ENCODE measurements at regions not wholly inside any gene's neighbourhood (a gene's known extent, or its start where the extent isn't known, plus 50 kb on each side); places are given as distances from the start of the nearest gene placed in this dataset.
A peak's percentile ranks its signal among the peaks of the same experiment; 100 is the strongest.

DNA sequence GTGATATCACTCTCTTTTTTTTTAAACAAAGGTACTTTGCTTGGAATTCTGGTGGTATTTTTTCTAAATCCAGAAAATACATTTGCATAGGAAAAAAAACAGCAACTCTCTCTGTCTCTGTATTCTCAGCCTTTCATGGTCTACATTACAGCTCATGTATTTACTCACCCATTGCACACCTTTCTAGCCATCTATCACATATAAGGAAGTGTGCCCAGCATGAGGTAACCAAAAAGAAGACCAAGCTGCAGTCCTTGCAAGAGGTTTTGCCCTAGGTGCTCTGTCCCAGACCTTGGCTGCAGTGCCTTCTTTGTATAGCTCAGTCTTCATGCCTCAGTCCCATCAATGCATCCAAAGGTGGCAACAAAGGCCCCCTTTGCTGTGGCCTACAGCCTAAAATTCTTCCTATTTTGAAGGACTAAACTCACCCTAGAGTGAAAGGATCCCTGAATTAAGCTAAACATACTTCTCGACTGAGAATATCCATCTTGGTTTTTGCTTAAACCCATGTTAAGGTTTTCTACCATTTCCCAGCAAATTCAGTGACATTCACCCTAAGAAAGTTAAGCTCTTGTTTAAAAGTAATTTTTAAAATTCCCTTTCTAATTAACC is 446.4 kb downstream of the KIF4B start (continued):
- TF ChIP-seq, protein P1, sequence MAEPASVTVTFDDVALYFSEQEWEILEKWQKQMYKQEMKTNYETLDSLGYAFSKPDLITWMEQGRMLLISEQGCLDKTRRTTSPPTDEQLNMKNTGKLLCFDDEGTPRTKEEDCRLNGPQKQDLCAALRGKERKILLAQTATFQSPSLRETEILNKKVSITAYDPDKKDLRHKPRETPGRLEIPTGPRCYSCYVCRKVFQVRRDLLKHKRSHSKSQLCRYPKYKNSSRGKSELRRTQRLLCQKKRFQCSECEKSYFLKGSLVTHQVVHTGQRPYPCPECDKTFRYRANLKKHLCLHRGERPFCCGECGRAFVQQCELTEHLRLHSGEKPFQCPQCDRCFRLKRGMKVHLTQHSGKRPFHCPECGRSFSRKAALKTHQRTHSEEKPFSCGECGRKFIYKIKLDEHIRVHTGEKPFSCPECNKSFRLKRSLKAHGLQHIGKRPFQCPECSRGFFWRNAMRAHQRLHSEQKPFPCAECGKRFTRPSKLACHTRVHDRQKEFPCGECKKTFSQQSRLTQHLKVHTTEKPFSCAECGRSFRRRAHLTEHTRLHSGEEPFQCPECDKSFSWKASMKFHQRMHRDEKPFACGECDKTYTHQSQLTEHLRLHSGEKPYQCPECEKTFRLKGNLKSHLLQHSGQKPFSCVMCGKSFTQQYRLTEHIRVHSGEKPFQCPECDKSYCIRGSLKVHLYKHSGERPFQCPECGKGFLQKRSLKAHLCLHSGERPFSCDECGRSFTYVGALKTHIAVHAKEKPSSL (CRISPR knock-in tag; conservative IDR thresholded peaks at IDR 0.05): no peak
- no peak for TF ChIP-seq FOXK1 (CRISPR knock-in tag; IDR thresholded peaks at IDR 0.05)
- TF ChIP-seq, protein P2, sequence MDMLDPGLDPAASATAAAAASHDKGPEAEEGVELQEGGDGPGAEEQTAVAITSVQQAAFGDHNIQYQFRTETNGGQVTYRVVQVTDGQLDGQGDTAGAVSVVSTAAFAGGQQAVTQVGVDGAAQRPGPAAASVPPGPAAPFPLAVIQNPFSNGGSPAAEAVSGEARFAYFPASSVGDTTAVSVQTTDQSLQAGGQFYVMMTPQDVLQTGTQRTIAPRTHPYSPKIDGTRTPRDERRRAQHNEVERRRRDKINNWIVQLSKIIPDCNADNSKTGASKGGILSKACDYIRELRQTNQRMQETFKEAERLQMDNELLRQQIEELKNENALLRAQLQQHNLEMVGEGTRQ (CRISPR knock-in tag; IDR thresholded peaks at IDR 0.05): no peak
- TF ChIP-seq ZBTB21 (CRISPR knock-in tag; IDR thresholded peaks at IDR 0.05; ENCODE audit: borderline replicate concordance): no peak
- TF ChIP-seq MXD4 (CRISPR knock-in tag; IDR thresholded peaks at IDR 0.05; ENCODE audit: borderline replicate concordance): no peak
- TF ChIP-seq, protein P3, sequence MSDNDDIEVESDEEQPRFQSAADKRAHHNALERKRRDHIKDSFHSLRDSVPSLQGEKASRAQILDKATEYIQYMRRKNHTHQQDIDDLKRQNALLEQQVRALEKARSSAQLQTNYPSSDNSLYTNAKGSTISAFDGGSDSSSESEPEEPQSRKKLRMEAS (CRISPR knock-in tag; IDR thresholded peaks at IDR 0.05): no peak
- TF ChIP-seq, protein P4, sequence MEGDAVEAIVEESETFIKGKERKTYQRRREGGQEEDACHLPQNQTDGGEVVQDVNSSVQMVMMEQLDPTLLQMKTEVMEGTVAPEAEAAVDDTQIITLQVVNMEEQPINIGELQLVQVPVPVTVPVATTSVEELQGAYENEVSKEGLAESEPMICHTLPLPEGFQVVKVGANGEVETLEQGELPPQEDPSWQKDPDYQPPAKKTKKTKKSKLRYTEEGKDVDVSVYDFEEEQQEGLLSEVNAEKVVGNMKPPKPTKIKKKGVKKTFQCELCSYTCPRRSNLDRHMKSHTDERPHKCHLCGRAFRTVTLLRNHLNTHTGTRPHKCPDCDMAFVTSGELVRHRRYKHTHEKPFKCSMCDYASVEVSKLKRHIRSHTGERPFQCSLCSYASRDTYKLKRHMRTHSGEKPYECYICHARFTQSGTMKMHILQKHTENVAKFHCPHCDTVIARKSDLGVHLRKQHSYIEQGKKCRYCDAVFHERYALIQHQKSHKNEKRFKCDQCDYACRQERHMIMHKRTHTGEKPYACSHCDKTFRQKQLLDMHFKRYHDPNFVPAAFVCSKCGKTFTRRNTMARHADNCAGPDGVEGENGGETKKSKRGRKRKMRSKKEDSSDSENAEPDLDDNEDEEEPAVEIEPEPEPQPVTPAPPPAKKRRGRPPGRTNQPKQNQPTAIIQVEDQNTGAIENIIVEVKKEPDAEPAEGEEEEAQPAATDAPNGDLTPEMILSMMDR (IDR thresholded peaks at IDR 0.05): no peak
- no peak for TF ChIP-seq ZNF263 (CRISPR knock-in tag; IDR thresholded peaks at IDR 0.05; ENCODE audit: low read depth)
- TF ChIP-seq, protein P5, sequence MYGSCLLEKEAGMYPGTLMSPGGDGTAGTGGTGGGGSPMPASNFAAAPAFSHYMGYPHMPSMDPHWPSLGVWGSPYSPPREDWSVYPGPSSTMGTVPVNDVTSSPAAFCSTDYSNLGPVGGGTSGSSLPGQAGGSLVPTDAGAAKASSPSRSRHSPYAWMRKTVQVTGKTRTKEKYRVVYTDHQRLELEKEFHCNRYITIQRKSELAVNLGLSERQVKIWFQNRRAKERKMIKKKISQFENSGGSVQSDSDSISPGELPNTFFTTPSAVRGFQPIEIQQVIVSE (CRISPR knock-in tag; IDR thresholded peaks at IDR 0.05; ENCODE audit: borderline replicate concordance): no peak

DNA sequence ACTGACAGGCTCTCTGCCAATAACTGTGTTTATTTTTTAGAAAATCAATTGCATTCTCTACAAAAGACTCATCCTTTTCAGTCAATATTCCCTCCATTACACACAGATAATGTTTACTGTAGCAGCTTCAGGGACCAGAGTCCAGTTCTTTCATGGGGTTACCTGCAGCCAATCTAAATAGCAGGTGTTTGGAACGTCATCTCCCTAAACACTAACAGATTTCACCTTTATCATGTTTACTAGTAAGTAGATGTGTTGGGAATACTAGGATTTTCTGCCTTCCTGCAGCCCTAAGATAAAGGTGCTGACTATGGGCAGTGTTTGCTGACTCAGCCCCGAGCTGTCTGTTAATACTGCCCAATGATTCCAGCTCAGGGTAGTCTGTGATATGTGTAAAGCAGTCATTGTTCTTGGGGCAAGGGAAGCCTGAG is 447.0 kb downstream of the KIF4B start:
- DNase-seq (ENCODE audit: low spot score) (no peak), ATAC-seq (no peak)
- peak; percentile 37; the same call in 1 of the 2 replicates for TF ChIP-seq GABPB1 (CRISPR knock-in tag; IDR thresholded peaks at IDR 0.05)
- TF ChIP-seq, protein P6, sequence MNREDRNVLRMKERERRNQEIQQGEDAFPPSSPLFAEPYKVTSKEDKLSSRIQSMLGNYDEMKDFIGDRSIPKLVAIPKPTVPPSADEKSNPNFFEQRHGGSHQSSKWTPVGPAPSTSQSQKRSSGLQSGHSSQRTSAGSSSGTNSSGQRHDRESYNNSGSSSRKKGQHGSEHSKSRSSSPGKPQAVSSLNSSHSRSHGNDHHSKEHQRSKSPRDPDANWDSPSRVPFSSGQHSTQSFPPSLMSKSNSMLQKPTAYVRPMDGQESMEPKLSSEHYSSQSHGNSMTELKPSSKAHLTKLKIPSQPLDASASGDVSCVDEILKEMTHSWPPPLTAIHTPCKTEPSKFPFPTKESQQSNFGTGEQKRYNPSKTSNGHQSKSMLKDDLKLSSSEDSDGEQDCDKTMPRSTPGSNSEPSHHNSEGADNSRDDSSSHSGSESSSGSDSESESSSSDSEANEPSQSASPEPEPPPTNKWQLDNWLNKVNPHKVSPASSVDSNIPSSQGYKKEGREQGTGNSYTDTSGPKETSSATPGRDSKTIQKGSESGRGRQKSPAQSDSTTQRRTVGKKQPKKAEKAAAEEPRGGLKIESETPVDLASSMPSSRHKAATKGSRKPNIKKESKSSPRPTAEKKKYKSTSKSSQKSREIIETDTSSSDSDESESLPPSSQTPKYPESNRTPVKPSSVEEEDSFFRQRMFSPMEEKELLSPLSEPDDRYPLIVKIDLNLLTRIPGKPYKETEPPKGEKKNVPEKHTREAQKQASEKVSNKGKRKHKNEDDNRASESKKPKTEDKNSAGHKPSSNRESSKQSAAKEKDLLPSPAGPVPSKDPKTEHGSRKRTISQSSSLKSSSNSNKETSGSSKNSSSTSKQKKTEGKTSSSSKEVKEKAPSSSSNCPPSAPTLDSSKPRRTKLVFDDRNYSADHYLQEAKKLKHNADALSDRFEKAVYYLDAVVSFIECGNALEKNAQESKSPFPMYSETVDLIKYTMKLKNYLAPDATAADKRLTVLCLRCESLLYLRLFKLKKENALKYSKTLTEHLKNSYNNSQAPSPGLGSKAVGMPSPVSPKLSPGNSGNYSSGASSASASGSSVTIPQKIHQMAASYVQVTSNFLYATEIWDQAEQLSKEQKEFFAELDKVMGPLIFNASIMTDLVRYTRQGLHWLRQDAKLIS (CRISPR knock-in tag; IDR thresholded peaks at IDR 0.05; ENCODE audit: borderline replicate concordance): no peak
- POLR2A ChIA-PET: no interaction called here
- Mint-ChIP-seq H3K27ac (no peak overlapping the region), H3K36me3 (peaks cover 3% of the 10 kb centered on the region), H3K4me3 (no peak overlapping the region), H3K9me3 (peaks cover 8% of the 10 kb centered on the region), H3K27me3 (ENCODE audit: low read depth) (no peaks in the 10 kb centered on the region), H3K4me1 (0 out of 2 replicates have a peak, but pooled peaks cover 4% of the 10 kb centered on the region)
- CTCF ChIA-PET: no interaction called here

DNA sequence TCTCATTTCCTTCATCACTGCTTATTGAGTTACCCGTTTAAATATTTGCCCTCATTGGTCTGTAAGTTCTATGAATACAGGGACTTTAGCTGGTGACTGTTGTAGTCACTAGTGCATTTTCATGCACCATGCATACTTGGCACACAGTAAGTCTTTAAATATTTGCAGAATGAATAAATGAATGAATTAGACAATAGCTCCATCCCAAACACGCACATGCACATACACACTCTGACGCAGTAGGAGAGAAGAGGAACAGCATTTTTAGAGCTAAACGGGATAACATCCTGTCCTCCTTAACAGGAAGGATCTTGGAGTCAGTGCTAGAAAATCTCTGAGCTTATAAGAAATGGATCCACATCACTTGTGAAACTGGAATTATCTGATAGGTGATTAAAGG is 447.7 kb downstream of the KIF4B start:
- H3K4me3 Mint-ChIP-seq: no peak overlapping the region
- H3K27me3 Mint-ChIP-seq (ENCODE audit: low read depth): no peaks in the 10 kb centered on the region
- ChIA-PET POLR2A (no interaction called here), CTCF (no interaction called here)
- peaks cover 3% of the 10 kb centered on the region for H3K36me3 Mint-ChIP-seq
- TF ChIP-seq, protein P7, sequence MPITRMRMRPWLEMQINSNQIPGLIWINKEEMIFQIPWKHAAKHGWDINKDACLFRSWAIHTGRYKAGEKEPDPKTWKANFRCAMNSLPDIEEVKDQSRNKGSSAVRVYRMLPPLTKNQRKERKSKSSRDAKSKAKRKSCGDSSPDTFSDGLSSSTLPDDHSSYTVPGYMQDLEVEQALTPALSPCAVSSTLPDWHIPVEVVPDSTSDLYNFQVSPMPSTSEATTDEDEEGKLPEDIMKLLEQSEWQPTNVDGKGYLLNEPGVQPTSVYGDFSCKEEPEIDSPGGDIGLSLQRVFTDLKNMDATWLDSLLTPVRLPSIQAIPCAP (CRISPR knock-in tag; IDR thresholded peaks at IDR 0.05): no peak
- H3K27ac Mint-ChIP-seq: no peak overlapping the region
- peaks cover 8% of the 10 kb centered on the region for H3K9me3 Mint-ChIP-seq
- DNase-seq (ENCODE audit: low spot score) (no peak), ATAC-seq (no peak)
- 0 out of 2 replicates have a peak, but pooled peaks cover 4% of the 10 kb centered on the region for H3K4me1 Mint-ChIP-seq
